Globus pallidus (tissue), 1 donor: ENCODE measurements at regions not wholly inside any gene's neighbourhood (a gene's known extent, or its start where the extent isn't known, plus 50 kb on each side); places are given as distances from the start of the nearest gene placed in this dataset.
"Not testable (repeated sequence)": the region's sequence is repeated elsewhere in the genome, so short reads cannot be mapped to it uniquely, and the experiment has no call there.

ENCODE experiments used
- DNase-seq: peaks from one replicate; pipeline ENCODE4 v3.0.0-alpha.2; 2015; ENCODE audit warnings: low spot score

- DNase-seq = not testable (repeated sequence)
These were observed 196.8 kb downstream of the BANP start for GRCh38 chr16:88148078-88148477.

DNA sequence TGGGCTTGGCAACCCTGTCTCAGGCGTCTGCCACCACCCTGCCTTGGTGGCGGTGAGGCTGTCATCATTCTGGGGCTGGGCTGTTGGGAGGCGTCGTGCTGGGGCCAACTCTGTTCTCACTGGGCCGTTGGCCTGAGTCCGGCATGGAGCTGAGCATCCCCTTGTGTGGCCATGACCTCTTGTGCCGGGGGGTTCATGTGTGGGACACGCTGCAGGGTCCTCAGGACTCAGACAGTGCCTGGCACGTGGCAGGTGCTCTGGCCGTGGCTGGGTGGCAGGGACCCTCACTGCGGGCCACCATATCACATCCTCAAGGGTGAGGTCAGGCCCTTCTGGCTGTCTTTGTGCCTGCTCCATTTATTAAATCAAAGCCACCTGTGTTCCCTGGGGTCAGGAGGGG is 197.4 kb downstream of the BANP start:
- DNase-seq = not testable (repeated sequence)

- DNase-seq = not testable (repeated sequence)
These were observed 197.9 kb downstream of the BANP start for GRCh38 chr16:88149158-88149603.

DNA sequence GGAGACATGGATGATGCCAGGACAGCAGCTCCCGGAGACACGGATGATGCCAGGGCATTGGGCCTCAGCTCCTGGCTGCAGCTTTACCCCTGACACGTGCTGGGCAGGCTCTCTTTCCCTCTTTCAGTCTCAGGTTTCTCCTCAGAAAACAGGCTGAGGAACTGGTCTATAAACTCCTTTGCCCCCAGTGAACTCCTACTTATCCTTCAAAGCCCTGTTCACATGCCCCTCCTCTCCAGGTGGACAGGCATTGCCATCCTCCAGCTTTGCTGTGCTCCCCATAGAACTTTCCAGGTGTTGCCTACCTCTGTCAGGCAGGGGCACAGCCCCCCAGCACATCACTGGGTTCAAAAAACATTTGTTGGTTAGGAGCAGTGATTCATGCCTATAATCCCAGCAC is 198.4 kb downstream of the BANP start:
- not testable (repeated sequence) for DNase-seq

DNA sequence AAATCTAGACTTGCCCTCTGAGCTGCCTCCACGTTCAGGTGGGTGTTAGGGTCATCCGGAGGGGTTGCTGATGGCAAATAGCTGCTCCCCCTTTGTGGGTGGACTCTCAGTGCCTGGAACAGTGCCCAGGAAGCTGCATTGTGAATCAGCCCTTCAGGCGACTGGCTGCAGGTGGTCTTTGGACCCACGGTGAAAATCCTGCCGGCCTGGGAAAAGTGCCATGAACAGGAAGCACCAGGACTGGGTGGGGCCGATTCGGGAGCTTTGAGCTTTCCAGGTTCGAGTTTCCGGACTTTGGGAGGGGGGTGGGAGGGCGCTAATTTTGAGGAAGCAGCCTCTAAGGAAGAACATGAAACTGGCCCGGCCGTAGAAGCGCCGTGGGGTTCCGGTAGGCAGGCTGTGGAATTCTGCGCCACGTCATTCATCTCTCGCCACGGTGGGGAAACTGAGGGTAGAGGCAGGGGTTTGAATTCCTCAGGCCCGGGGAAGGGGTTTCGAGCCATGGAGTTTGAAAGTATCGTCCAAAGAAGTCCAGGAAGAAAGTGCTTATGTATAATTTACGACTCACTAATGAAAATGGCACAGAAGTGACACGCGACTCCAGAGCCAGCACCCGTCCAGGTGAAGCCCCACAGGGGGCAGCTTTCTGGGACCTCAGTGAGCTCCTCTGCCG is 199.4 kb downstream of the BANP start:
- not testable (repeated sequence) for DNase-seq

DNA sequence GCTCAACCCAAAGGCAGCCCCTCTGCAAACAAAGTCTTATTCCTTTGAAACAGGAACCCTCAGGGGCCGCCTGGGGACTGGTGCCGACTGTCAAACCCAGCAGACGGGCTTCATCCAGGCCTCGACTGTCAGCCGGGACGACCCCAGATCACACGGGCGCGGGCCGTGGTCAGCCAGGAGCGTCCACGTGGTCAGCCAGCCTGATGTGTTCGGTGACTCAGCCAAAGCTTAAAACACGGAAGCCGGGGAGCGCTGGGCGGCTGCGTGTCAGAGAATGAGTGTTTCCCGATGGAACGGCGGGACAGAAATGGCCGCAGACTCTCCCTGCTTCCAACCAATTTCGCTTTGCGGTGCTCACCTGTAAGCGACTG is 199.9 kb downstream of the BANP start:
- not testable (repeated sequence) for DNase-seq

DNA sequence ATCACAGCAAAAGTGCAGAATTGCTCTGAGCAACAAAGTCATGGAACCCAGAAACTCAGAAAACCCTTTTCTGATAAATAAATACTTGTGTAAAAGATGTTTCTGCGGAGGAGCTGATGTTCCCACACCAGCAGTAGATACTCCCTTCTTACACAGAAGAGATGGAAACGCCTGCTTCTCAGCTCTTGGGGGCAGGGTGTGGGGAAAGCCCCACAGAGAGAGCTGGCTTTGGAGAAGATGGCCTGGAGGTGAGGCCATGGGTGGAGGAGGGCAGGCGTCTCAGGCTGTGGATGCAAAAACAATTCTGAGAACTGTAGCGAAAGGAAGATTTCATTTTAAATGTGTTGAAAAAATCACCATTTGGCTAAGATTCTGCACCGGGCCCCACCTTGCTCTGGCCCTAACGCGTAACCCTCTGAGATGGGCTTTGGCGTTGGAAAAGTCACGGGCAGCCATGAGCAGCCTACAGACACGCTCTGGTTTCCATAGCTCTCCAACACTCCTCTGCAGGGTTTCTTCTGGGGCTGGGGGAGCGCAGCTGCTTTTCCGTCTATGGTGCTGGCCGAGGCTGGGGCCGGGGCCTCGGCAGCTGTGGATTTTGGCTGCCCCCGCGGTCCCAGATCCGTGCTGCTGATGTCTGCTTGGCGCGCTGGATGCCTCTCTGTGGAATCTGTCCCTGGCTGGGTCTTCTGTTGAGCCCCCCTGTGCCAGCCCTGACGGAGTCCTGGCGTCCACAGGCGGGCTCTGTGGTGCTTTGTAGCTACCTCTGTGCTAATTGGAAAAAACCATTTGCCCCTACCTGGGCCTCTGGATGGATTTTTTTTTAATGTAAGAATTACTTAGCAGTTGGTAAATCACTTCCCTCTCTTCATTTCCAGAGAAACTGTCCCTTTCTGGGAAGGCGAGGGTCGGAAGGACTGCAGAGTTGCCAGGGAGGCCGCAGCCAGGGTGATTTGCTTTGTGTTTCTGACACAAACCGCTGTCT is 200.9 kb downstream of the BANP start:
- DNase-seq = not testable (repeated sequence)

DNA sequence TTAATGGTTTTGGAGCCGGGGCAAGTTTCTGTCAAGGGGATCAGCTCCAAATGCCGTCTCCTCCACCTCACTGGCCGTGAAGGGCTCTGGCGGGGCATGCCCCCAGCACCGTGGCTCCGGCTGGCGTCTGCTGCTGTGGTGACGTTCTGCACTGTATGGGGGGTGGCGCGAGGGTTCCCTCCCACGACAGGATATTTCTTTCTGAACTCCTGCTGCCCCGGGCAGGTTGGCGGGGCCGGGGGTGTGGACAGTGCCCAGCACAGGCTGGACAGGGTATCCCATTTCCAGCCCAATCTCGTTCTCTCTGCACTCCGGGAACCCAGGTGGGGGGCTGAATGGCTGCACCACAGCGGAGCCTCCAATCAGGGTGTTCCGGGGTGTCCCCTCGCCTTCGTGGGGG is 201.6 kb downstream of the BANP start:
- DNase-seq = not testable (repeated sequence)

- DNase-seq = not testable (repeated sequence)
These were observed 202.3 kb downstream of the BANP start for GRCh38 chr16:88153516-88153915.

DNA sequence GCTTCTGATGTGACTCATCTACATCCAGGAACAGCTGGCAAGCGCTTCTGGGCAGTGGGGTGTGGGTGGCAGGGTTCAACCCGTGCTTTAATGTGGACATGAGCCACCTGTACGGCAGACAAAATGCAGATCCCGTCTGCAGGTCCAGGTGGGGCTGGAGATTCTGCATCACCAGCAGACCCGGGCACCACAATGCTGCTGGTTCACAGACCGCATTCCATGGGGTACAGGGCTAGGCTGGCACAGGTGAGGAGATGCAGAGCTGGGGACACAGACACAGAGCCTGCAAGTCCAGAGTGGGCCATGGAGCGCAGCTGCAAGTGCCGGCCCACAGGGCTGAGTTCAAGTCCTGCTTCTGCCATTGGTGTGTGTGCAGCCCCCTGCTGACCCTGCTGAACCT is 203.7 kb downstream of the BANP start:
- not testable (repeated sequence) for DNase-seq

- not testable (repeated sequence) for DNase-seq
These were observed 204.4 kb downstream of the BANP start for GRCh38 chr16:88155681-88156080.

DNA sequence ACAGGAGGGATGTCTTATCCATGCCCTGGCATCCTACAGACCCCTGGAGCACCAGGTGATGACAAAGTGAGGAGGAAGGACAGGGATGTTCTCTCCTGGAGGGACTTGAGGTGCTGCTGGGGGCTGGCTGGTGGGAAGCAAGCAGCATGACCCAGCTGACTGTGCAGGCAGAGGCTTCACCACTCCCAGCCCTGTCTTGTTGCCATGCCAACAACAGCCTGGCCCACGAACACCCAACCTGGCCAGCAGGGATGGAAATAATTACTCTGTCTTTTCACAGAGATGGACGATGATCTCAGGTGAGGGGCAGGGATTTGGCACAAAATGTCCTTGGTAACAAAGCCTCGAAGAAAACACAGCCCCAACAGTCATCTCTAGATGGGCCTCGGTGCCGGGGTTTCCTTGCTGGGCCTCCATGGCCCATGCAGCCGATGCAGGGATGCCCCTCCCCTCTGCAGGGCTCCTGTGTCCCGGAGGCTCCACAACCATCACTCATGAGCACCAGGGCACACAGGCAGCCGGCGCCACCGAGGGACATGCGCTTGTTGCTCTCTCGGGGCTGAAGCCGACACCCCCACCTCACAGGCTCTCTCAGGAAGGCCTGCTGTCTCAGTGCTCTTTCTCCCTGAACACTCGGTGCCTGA is 205.5 kb downstream of the BANP start:
- not testable (repeated sequence) for DNase-seq

GRCh38 chr16:88157686-88158085 is 206.5 kb downstream of the BANP start:
- not testable (repeated sequence) for DNase-seq

DNA sequence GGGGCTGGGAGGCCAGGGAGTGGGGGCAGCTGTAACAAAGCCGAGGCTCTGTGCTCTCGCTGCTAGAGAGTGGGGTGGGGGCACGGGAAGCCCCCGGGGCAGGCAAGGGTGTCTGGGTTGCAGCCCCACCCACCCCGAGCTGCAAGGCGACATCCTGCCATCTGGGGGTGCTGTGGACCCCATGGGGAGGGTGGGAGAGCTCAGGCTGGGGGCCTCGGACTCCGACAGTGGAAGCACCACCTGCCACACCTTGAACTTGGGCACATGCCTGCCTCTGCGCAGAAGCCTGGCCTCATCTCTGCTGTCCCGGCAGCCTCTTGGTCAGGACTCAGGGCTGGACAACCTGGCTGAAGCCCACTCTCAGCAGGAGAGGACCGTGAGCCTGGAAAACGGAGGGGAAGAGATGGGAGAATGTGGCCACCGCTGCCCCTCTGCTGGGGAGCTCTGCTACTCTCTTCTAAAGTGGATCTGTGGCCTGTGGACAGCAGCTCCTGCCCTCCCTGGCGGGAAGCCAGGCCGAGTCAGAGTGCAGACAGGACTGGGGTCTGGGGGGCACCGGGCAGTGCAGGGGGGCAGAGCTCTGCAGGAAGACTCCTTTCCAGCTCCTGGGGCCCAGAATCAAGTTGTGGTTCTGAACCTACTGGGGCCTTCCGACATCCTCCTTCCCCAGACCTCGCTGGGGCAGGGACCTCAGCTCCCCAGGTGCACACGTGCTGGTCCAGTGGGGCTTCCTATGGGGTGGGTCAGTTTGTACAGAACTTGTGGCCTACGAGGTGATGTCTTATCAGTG is 207.2 kb downstream of the BANP start:
- DNase-seq = not testable (repeated sequence)

GRCh38 chr16:88159046-88159896 is 208.0 kb downstream of the BANP start:
- DNase-seq = not testable (repeated sequence)

GRCh38 chr16:88159897-88160335 is 208.7 kb downstream of the BANP start:
- not testable (repeated sequence) for DNase-seq

GRCh38 chr16:88161191-88161590 is 210.0 kb downstream of the BANP start:
- not testable (repeated sequence) for DNase-seq

DNA sequence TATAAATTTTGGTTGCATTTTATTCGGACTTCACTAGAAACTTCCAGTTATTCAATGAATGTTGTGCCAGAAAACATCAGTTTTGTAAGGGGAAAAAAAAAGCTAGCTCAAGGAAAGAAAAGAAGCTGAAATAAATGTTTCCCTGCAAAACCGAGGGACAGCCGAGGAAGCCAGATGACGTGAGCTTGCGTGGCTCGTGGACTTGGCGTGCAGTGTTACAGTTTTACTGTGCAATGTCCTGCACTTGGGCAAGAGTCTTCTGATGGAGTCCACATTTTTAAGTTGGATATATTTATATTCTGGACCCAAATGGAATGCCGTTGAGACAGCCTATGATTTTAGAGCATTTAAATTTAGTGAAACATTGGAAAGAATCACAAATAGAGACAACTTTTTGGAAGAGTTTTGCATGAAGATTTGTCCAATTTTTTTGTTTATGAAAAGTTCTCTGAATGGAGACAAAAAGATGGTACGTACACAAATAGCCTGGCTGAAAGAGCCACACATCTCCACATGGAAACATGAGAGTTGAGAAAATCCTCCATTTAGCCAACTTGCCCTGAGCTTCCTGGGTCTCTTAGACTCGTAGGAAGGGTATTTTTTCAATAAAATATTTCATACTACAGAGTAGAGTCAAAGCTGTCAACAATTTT is 210.5 kb downstream of the BANP start:
- DNase-seq = not testable (repeated sequence)

DNA sequence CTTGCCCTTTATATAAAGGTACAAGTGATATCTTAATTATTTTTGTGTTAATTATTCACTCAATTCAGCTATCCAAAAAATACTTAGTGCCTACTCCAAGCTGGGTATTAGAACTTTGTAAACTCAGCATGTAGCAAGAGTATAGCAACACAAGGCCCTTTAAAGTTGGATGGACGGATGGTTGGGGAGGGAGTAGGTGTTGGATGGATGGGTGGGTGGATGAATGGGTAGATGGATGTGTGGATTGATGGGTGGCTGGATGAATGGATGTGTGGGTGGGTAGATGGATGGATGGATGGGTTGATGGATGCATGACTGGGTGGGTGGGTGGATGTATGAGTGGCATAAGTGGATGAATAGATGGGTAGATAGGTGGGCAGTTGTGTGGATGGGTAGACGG is 211.5 kb downstream of the BANP start:
- not testable (repeated sequence) for DNase-seq
